Stimulated activated CD4-positive, alpha-beta T cell treated with anti-CD3 and anti-CD28 coated beads, Interleukin-4, amount 100 ng/mL, for 1 hour (primary cell): ENCODE measurements at regions not wholly inside any gene's neighbourhood (a gene's known extent, or its start where the extent isn't known, plus 50 kb on each side); places are given as distances from the start of the nearest gene placed in this dataset.

Source experiments
- DNase-seq: peaks from one replicate; pipeline ENCODE4 v3.0.0-alpha.2; 2020

DNA sequence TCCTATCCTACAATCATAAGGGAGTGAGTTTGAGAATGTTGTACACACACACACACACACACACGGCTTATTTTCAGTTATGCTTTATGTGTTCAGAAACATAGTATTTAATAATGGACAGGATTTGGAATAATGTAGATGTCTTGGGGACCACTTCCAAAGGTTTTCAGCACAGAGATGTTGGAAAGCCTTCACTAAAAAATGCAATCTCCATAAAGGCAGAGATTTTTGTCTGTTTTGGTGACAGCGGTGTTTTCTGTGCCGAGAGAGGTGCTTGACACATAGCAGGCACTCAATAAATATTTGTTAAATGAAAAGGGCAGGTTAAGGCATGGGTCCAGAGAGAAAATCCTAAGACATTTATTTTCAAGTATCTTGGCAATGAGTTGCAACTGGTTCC lies 428.2 kb upstream of the RGMA start:
- no peak for DNase-seq

DNA sequence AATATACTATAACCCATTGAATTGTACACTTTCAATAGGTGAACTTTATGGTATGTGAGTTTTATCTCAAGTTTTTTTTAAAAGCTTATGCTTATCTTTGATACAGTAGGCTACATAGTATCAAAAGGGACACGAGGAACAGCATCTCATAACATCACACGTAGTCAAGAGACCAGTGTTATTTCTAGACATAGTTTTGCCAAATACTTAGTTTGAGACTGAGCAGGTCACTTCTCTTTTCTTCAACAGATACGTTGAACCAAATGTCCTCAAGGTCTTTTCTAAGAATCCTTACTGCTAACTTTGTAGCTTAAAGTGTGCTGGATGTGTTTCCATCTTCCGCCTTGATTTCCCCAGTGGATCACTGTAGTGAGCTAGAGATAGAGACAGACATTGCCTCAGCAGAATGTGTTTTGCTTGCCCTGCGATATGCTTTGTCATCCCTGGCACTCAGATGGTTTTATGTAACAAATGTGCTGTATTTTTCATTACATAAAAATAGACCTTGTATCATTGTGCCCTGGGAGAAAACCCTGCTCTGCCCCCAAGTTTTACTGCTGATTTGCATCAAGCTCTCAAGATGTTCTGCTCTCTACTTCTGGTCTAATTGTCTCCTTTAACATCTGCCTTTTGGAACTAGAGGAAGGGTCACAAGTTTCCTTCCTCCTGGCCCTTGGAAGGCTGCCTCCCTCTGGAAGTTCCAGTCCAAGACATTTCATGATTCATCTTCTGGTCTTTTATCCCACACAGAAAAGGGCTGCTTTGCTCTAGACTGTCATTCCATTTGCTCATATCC lies 426.4 kb upstream of the RGMA start:
- DNase-seq, result no peak

DNA sequence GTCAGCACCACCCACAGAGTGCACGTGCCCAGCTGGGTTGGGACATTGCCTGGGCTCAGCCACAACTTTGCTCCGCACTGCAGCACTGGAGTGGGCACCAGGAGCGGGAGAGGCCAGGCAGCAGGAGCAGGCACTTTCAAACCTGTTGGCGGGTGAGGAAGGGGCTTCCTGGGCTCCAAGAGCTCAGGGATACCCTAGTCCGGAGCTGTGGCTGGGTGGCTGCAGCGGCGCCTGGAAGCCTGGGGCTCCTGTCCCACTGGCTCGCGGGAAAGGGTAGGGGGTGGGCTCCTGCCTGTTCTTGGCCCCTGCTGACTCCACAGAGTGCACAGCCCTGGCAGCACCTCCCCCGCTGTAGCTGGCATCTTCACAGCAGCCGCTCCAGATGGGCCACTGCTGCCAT lies 417.6 kb upstream of the RGMA start:
- no peak for DNase-seq

DNA sequence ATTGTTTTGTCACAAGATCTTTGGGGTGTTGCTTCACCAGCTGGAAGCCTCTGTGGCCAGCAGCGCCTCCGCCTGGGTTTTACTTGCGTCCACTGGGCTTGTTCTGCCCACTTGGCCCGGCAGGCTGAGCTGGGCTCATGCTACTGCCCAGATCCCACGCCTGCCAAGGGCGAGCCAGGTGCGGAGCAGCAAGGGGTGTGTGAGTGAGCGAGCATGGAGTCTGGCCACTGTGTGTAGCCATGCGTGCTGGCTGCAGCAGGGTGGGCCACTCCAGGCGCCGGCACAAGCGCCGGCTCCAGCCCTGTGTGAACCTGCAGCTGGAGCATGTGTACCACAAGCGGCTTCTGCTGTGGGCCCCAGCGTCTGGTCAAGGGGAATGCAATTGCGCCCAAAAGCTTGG lies 416.5 kb upstream of the RGMA start:
- DNase-seq, result no peak

DNA sequence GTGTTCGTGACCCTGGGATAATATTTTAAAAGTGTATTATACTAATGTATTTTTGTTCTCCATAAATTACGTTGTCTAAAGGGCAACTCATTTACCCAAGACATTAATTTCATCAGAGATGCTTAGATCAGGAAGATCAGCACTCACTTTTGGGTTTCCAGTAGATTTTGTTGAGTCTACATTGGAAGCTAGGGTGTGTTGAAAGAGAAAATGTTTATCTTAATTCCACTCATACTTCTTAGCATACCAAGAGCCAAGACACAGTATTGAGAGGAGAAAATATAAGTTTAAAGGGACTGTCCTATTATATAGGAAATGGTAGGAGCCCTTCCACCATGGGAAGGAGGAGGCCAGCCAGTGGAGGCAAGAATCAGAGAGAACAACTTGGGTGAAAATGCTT lies 412.9 kb upstream of the RGMA start:
- DNase-seq, result no peak

DNA sequence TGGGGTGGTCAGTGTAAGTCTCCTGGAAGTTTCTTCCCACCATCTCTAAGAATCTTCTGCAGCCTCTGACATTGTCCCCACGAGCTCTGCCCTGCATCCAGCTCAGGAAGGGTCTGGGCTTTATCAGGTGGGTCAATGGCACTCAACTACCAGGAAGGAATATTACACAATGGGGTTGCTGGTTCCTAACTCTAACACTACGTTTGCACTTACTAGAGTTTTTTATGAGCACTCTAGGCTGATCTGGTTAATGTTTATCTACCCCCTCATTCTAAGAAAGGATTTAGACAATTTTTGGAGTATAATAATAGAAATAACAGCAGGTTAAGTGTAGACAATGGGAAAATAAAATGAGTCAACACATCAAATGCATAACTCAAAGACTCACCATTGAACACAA lies 411.1 kb upstream of the RGMA start:
- no peak for DNase-seq

DNA sequence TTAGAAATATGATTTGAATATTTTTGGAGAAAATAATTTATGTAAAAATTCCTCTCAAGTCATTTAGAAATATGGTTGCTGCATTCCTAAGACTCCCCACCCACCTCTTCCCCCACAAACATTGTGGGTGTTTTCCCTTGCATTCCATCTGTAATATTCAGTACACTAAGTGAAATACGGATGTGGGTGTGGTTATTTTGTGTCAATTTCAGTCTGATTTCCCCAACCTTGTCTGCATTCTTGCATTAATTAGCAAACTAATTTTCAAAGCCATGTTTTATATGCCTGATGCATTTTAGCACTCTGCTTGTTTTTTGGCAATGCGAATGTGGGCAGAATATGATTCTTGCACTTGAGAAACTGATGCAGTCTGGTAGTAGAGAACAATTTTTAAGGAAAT lies 408.3 kb upstream of the RGMA start:
- no peak for DNase-seq

DNA sequence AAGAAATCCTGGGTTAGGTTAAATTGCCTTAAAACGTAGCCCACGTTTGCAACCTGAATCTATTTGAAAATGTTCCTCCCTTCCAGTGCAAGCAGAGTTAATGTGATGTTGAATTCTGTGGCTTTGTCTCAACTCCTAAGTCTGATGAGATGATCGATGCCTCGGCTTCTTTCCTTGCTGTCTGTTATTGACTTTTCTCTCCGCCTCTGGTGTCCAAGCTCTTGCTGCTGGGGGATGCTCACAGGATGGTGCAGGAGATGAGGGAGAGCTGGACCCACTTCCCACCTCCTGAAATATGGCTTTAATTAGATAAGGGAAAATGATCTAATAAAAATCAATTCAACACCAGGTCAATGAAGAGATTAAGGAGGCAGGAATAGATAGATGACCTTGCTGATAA lies 407.9 kb upstream of the RGMA start:
- no peak for DNase-seq

DNA sequence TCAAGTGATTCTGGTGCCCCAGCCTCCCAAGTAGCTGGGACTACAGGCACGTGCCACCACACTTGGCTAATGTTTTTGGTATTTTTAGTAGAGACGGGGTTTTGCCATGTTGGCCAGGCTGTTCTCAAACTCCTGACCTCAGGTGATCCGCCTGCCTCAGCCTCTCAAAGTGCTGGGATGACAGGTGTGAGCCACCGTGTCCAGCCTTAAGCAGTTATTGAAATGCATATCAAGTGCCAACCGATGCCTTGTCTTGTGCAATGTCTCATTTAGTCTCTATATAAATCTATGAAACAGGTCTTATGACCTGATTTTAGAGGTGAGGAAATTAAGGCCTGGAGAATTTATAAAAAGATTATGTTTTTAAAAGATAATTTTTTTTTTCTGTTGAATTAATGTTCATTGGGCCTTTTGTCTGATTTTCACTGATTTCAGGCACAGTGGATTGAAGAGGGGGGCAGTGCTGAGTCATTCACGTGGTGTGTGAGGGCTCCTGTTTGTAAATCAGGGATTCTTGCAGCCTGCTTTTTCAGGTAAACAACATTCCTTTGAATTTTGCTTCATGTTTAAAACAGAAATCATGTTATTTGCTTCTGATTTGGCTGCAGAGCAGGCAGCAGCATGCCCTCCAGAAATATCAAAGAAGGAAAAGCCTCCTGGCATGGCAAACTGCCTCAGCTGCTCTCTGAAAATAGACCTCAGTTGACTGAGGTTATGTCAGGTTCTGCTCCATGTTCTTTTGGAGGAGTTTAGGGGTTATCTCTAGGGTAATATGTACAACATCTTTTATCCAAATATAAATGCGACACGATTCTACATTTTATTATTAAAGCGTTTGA lies 407.0 kb upstream of the RGMA start:
- DNase-seq, result no peak

DNA sequence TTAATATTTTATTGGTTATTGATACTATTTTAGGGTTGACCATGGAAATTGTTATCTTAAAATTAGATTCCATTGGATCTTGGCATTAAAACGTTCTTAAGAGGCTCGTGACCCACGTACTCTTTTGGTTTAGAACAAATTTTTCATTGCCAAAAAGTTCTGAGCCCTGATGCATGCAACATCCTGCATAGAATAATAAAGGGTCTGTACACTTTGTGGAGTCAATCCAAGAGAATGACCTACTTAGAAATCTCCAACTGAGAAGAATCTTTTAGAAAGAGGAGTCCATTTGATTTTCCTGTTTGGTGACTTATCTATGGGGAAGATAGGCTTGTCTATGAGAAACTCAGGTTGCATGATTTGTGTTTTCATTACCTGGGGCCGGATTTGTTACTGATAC lies 404.2 kb upstream of the RGMA start:
- DNase-seq, result no peak

DNA sequence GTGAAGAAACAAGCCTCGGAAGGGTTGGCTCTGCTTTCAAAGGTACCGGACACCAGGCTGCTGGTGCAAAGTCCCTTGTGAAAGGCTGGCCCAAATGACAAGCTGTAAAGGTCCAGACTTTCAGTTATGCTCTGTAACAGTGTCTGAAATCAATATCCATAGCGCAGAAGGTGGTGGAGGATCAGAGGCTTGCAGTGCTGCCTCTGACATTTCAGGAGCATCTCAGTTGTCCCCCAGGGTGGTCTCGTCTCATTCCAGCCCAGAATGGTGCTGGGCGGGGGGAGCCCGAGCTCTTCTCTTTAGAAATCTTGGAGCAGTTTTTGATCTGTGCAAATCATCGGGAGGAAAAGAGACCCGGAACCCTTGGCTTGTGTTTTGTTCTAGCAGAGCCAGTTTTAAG lies 402.3 kb upstream of the RGMA start:
- DNase-seq, result no peak

DNA sequence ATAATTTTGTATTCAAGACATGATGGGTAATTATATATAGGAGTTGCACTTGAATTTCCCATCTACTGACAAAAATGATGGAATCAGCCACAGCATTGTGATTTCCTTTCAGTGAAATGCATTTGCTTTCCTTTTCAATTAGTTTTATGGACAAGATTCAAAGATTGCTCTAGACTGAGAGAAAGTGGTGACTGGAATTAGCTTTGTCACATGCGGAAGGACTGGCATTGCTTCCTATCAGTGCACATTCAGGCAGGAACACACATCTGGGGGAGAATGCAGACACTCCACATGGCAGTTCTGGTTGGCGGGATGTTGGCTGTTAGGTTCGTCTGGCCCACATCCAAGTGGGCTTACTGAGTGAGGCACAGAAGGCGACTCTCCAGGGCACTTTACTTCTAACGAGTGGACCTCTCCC lies 399.3 kb upstream of the RGMA start:
- no peak for DNase-seq

DNA sequence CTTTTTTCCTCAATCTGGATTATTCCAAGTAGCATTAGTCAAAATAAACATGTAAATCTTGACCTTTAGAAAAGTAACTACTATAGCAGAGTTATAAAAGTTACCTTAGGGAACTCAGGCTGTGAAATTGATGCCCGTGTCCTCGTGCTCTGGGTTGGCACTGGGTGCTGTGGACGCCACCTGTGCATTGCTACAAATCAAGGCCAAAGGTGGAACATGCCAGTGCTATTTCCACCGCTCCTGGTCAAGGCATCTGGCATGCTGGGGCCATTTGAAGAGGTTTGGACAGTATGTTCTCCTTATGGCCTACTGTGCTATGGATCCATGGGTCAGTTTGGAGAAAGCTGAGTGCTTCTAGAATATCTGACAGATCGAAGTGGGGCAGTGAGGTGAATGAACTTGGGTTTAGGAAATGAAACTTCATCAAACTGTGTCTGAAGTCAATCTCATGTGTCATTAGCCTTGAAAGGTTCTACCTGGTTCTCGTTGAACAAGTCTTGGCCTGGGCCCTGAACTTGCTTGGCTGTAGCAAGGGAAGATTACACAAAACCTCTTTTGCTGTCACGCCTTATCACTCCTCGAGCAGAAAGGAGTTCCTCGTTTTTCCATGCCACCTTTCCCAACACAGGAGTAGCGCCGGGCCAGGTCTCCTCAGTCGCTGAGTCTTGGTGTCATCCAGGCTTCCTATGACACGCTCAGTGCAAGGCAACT lies 397.6 kb upstream of the RGMA start:
- no peak for DNase-seq

DNA sequence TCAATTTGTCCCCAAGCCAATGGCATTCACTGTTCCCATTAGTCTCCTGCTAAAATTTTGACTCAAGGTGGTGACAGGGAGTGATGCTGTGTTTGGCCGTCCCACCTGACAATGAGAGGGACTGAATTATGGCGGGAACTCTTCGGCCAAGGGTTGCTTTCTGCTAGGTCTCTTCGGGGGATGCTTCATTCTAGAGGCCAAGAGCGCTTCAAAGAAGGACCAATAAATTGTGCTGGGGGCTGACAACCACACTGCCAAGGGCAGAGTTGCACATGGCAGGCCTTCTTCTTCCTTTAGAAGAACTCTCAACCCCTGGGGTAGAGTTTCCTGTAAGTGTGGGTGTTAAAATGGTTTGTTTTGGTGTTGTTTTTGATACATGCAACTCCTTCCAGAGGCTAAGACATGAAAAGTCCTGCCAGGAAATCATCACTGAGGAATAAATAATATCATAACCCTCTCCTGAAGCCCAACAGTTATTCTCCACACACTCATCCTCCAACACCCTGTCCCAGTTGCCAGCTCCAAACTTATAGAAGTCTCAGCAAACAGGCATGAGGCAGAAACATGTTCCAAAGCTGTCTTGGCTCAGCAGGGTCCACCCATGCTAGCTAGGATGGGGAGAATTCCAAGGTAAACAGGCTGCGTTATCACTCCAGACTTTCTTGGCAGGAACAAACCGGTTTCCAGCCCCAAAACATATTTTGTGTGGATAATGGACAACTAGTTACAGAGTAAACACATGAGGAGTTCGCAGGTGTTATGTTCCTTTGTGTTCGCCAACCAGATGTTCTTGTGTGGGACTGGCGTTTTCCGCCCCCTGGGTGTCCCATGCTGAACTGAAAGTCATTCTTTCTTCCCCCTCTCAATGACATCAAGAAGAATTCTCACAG lies 396.7 kb upstream of the RGMA start:
- DNase-seq, result no peak

DNA sequence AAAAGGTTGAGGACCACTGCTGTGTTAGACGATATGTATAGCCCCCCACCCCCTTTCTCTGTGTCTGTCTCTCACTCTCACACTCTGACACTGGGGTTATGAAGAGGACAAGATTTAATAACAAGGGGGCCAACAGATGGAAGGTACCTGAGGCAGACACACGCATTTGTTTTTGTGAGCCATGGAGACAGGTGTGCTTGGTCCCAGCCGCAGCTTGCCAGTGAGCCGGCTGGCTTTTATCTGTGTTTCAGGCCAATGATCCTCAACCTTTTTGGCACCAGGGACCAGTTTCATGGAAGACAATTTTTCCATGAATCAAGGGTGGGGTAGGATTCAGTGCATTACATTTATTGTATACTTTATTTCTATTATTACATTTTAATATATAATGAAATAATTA lies 394.9 kb upstream of the RGMA start:
- no peak for DNase-seq

DNA sequence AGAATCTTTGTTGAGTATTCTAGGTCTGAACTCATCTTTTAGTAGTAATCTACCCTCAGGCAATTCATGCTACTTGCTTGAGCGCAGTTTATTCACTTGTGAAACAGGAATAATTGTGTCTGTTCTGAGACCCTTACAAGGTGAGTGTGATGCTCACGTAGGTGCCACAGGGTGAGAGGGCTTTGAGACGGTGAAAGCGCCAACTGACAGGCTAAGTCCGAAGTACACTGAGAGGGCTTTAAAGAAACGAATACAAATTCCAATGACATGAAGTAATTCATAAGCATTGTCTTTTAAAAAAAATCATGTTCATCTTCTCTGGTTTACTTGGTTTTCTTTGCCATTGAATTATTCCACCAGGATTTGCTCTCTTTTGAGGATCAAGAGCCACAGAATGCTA lies 393.7 kb upstream of the RGMA start:
- no peak for DNase-seq

DNA sequence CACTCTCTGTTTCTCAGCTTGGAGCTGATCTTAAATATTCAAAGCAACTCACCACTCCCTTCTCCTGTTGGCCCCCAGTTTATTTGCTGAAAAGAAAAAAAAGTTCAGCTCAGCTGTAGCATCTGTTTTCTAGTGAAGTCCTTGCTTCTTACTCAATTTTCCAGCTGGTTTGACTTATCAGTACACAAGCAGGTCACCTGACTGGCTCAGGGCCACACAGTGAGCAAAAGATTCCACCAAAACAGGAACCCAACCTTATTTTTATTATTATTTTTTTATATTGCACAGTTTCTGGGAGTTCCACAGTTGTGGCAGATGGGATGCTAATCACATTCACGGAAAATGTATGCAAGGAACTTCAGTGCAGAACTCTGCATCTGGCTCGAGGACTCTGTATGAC lies 390.7 kb upstream of the RGMA start:
- no peak for DNase-seq

DNA sequence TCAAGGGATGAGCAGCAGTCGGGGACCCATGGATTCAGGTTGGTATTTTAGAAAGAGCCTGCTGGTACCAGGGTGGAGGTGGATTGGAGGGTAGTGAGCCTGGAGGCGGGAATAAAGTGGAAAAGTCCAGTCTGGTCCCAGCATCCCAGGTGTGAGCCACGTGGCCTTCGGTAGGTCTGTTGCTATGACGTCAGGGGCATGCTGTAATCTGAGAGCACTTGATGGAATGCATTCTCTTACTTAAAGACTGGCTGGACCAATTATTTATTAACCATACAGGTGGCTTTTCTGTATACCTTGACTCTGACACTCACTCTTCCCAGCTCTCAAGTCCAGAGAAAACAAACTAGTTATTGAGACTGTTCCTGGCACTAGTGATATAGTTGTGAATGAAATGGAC lies 389.9 kb upstream of the RGMA start:
- DNase-seq, result no peak

DNA sequence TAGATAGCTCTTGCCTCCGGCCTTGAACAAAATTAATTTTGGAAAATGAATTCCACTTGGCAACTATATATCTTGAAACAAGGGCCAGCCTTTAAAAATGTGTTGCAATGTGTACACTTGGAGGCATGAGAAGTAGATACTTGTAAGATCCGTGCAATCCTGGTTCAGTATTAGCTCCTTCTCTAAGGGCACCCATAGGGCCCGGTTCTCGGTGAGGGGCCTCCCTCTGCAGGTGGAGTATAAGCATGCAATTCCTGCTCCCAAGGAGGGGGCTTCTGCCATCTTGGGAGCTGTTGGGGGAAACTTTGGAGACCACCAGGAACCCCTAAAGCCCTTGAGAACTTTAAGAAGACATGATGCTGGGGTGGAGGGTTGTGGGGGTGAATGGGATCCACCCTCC lies 388.7 kb upstream of the RGMA start:
- no peak for DNase-seq

DNA sequence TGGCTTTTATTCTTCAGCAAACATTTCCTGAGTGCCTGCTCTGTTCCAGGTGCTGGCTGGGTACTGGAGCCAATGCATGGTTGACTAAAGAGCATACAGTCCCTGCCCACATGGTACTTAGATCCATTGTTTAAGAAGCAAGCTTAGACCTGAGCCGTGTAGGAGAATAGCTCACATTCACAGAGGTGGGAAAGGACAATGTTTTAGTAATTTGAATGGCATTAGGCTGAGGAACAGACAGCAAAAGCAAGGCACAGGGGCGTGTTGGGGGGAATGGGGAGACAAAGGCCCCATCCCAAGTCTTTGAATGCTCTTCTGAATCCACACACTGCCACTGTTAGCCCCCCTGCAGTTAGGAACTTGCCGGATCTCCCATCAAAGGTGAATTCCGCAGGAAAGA lies 388.2 kb upstream of the RGMA start:
- no peak for DNase-seq

DNA sequence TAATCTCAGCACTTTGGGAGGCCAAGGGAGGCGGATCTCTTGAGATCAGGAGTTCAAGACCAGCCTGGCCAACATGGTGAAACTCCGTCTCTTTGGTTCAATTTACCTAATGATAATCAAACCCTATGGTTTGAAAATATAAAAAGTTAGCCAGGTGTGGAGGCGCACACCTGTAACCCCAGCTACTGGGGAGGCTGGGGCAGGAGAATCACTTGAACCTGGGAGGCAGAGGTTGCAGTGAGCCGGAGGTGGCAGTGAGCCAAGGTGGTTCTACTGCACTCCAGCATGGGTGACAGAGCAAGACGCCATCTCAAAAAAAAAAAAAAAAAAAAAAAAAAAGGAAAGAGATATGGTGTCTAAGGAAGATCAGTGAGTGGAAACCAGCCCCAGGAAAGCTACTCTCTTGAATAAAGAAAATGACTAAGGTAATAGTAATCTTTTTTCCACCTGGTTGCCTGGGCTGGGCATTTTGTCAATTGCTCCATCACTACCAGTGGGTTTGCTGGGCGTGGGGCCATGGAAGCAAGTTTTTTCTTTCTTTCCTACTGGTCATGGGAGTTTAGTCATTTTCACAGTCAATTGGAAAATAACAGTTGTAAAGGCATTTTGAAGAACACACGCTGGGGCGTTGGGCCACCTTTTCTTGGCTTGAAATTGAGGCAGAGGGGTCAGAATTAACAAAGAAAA lies 387.6 kb upstream of the RGMA start:
- DNase-seq, result no peak

DNA sequence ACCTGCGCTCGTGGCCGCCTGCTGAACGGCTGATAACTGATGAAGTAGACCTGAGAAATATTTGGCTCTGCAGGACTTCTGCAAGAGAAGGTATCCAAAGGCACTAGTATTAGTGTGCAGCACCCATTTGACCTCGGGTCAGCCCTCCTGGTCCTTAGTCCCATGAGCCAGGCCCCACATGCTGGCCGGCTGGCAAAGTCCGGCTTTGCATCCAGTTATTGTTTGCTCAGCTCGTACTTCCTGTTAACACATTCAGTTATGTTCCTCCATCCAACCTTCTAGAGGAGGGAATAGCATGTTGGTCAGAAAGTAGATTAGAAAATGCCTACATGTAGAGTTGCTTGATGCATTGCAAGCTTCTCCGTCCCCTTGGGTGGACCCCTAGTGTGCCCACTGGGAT lies 385.7 kb upstream of the RGMA start:
- DNase-seq, result no peak
